ENCODE measurements at regions not wholly inside any gene's neighbourhood (a gene's known extent, or its start where the extent isn't known, plus 50 kb on each side); places are given as distances from the start of the nearest gene placed in this dataset.

- no peaks in the 10 kb centered on the region for H3K27me3 ChIP-seq
- 37 to 44% methylated on average over 14 to 18 of the region's 18 CpGs for WGBS, 2 donors
Observed at GRCh38 chr10:89853781-89854191, 152.4 kb downstream of the KIF20B start.

GRCh38 chr10:89857431-89858042, 156.1 kb downstream of the KIF20B start:
- no peak for TF ChIP-seq POLR2A (IDR thresholded peaks at IDR 0.05)
- TF ChIP-seq CTCF (IDR thresholded peaks at IDR 0.05) = no peak
- Histone ChIP-seq H3K27ac (no peak overlapping the region), H3K4me3 (no peak overlapping the region), H3K27me3 (no peaks in the 10 kb centered on the region), H3K4me1 (no peaks in the 10 kb centered on the region), H3K36me3 (replicated peaks in 1 of 2; ENCODE audit: insufficient read depth in 1 of 2, low read depth in 2 of 2) (no peaks in the 10 kb centered on the region), H3K9me3 (no peaks in the 10 kb centered on the region)
- DNase-seq (no peak), ATAC-seq (no peak)
- 37 to 41% methylated on average over 1 of the region's 1 CpG for WGBS, 2 donors
- intact Hi-C loops (cut with DNase I) = no loop called here

More at GRCh38 chr10:89853781-89854191, 152.4 kb downstream of the KIF20B start:
- H3K9me3 ChIP-seq = no peaks in the 10 kb centered on the region
- H3K4me1 ChIP-seq = no peaks in the 10 kb centered on the region
- no peaks in the 10 kb centered on the region for H3K36me3 ChIP-seq (replicated peaks in 1 of 2; ENCODE audit: insufficient read depth in 1 of 2, low read depth in 2 of 2)
- ATAC-seq (no peak), DNase-seq (no peak)
- no peak overlapping the region for H3K4me3 ChIP-seq
- H3K27ac ChIP-seq = no peak overlapping the region
- no peak for TF ChIP-seq POLR2A (IDR thresholded peaks at IDR 0.05)
- TF ChIP-seq CTCF (IDR thresholded peaks at IDR 0.05) = no peak
- intact Hi-C loops (cut with DNase I) = no loop called here

- Histone ChIP-seq H3K9me3 (no peaks in the 10 kb centered on the region), H3K27me3 (no peaks in the 10 kb centered on the region), H3K4me1 (no peaks in the 10 kb centered on the region), H3K27ac (no peak overlapping the region), H3K36me3 (replicated peaks in 1 of 2; ENCODE audit: insufficient read depth in 1 of 2, low read depth in 2 of 2) (no peaks in the 10 kb centered on the region), H3K4me3 (no peak overlapping the region)
- no peak for DNase-seq
- ATAC-seq = no peak
- TF ChIP-seq POLR2A (IDR thresholded peaks at IDR 0.05) (no peak), CTCF (IDR thresholded peaks at IDR 0.05) (no peak)
- intact Hi-C loops (cut with DNase I) = no loop called here
Observed at GRCh38 chr10:89861199-89861573, 159.8 kb downstream of the KIF20B start.

GRCh38 chr10:89861584-89862301, 160.4 kb downstream of the KIF20B start:
- H3K9me3 ChIP-seq = no peaks in the 10 kb centered on the region
- no peaks in the 10 kb centered on the region for H3K4me1 ChIP-seq
- no peak for TF ChIP-seq CTCF (IDR thresholded peaks at IDR 0.05)
- no peak for TF ChIP-seq POLR2A (IDR thresholded peaks at IDR 0.05)
- 61 to 70% methylated on average over 3 of the region's 3 CpGs for WGBS, 2 donors
- ATAC-seq = no peak
- H3K36me3 ChIP-seq (replicated peaks in 1 of 2; ENCODE audit: insufficient read depth in 1 of 2, low read depth in 2 of 2) = no peaks in the 10 kb centered on the region
- H3K27ac ChIP-seq = no peak overlapping the region
- no peaks in the 10 kb centered on the region for H3K27me3 ChIP-seq
- intact Hi-C loops (cut with DNase I) = no loop called here
- no peak overlapping the region for H3K4me3 ChIP-seq
- no peak for DNase-seq

GRCh38 chr10:89867964-89868363, 166.6 kb downstream of the KIF20B start:
- Histone ChIP-seq H3K27ac (no peak overlapping the region), H3K9me3 (no peaks in the 10 kb centered on the region), H3K4me3 (no peak overlapping the region), H3K27me3 (no peaks in the 10 kb centered on the region), H3K36me3 (replicated peaks in 1 of 2; ENCODE audit: insufficient read depth in 1 of 2, low read depth in 2 of 2) (no peaks in the 10 kb centered on the region), H3K4me1 (no peaks in the 10 kb centered on the region)
- TF ChIP-seq POLR2A (IDR thresholded peaks at IDR 0.05) (no peak), CTCF (IDR thresholded peaks at IDR 0.05) (no peak)
- ATAC-seq (no peak), DNase-seq (no peak)
- 38 to 40% methylated on average over 2 of the region's 2 CpGs for WGBS, 2 donors
- intact Hi-C loops (cut with DNase I) = no loop called here

Measured in body of pancreas (tissue), 4 donors.